A549 (cell line): ENCODE measurements at regions not wholly inside any gene's neighbourhood (a gene's known extent, or its start where the extent isn't known, plus 50 kb on each side); places are given as distances from the start of the nearest gene placed in this dataset.

ENCODE experiments used
- ATAC-seq, 2 experiments: fragments of 200-7000 bp in 1 of 2; fragments of >200 bp in 1 of 2; cut with Nextera tagmentation in 1 of 2; cut with Tn5 transposase in 1 of 2; 3 replicates each; pipeline versions ENCODE4 v1.8.0 to v1.9.1; 2018 to 2020; ENCODE audit warnings: mild to moderate bottlenecking in 1 of 2, moderate library complexity in 1 of 2
- CTCF ChIA-PET: fragments of 300-600 bp; sonication (Branson Sonifier 250); formaldehyde crosslinking; extraction: SDS; loops from one replicate; lab custom pipeline; 2021; ENCODE audit warnings: antibody characterized with exemption, inconsistent platforms; lab: Yijun Ruan, JAX
- POLR2A ChIA-PET: fragments of 350-600 bp; formaldehyde crosslinking; extraction: SDS; loops from one replicate; lab custom pipeline; 2021; ENCODE audit warnings: antibody characterized with exemption, inconsistent platforms; lab: Yijun Ruan, JAX
- DNase-seq, 2 experiments: peaks; one replicate each; pipeline versions ENCODE4 v3.0.0 to v3.0.0-alpha.2; 2011 to 2016; ENCODE audit warnings: low read depth in 1 of 2, low spot score in 1 of 2
- FAIRE-seq: peaks from 2 replicates; lab custom pipeline; 2011; peaks lifted over from hg19 to GRCh38; lab: Jason Lieb, UNC
- H3K27ac ChIP-seq, 2 experiments: fragments of >200 bp; sonication (Bioruptor Twin); formaldehyde crosslinking; 3 replicates each; pipeline ENCODE4 v1.5.1; 2016 to 2017
- H3K4me1 ChIP-seq: fragments of >200 bp; sonication (Bioruptor Twin); formaldehyde crosslinking; 3 replicates; pipeline ENCODE4 v1.6.1; 2016
- H3K4me2 ChIP-seq: fragments of >200 bp; sonication (Bioruptor Twin); formaldehyde crosslinking; 3 replicates; pipeline ENCODE4 v1.6.1; 2016
- H3K4me3 ChIP-seq: fragments of >200 bp; sonication (Bioruptor Twin); formaldehyde crosslinking; 3 replicates; pipeline ENCODE4 v1.5.1; 2016
- H3K9me3 ChIP-seq: fragments of >200 bp; sonication (Bioruptor Twin); formaldehyde crosslinking; 3 replicates; pipeline ENCODE4 v1.6.1; 2016
- ATOH8 ChIP-seq: fragments of 250-450 bp; sonication (Bioruptor Pico); IDR thresholded peaks from 2 replicates; pipeline ENCODE4 v1.5.0; 2020; ENCODE audit warnings: low read depth, mild to moderate bottlenecking, moderate library complexity
- BCL3 ChIP-seq: fragments of >200 bp; sonication (Bioruptor Twin); formaldehyde crosslinking; IDR thresholded peaks from 3 replicates; pipeline ENCODE4 v1.6.1; 2016
- CEBPB ChIP-seq, 2 experiments: fragments of >200 bp in 1 of 2; sonication (Bioruptor Twin) in 1 of 2; formaldehyde crosslinking in 1 of 2; IDR thresholded peaks; 2 replicates each; pipeline ENCODE4 v1.6.1; 2012 to 2016
- EHMT2 ChIP-seq: fragments of 200-600 bp; sonication (generic); IDR thresholded peaks from 2 replicates; pipeline ENCODE4 v1.6.1; 2016; ENCODE audit warnings: antibody characterized with exemption, low read depth, mild to moderate bottlenecking, moderate library complexity
- ESRRA ChIP-seq: fragments of 150-350 bp; IDR thresholded peaks from 2 replicates; pipeline ENCODE4 v1.6.1; 2014; ENCODE audit warnings: mild to moderate bottlenecking, low read length, borderline replicate concordance
- FOSB ChIP-seq: fragments of 250-450 bp; sonication (Bioruptor Pico); IDR thresholded peaks from 2 replicates; pipeline ENCODE4 v1.5.0; 2020; ENCODE audit warnings: mild to moderate bottlenecking, moderate library complexity
- GATA3 ChIP-seq: IDR thresholded peaks from 2 replicates; pipeline ENCODE4 v1.6.1; 2012; ENCODE audit warnings: borderline replicate concordance
- HDAC2 ChIP-seq: fragments of 200-600 bp; sonication (generic); IDR thresholded peaks from 2 replicates; pipeline ENCODE4 v1.6.1; 2016
- HES2 ChIP-seq: fragments of >200 bp; sonication (Bioruptor Twin); formaldehyde crosslinking; IDR thresholded peaks from 2 replicates; pipeline ENCODE4 v1.6.1; 2016
- HEYL ChIP-seq: fragments of 250-450 bp; sonication (Bioruptor Pico); IDR thresholded peaks from 2 replicates; pipeline ENCODE4 v1.8.0; 2021; ENCODE audit warnings: mild to moderate bottlenecking, moderate library complexity
- HOXA7 ChIP-seq: fragments of 250-450 bp; sonication (Bioruptor Pico); IDR thresholded peaks from 2 replicates; pipeline ENCODE4 v1.5.0; 2020; ENCODE audit warnings: mild to moderate bottlenecking, moderate library complexity
- KDM1A ChIP-seq: fragments of 200-600 bp; sonication (generic); IDR thresholded peaks from 2 replicates; pipeline ENCODE4 v1.6.1; 2016; ENCODE audit warnings: low read depth, mild to moderate bottlenecking
- NFE2L2 ChIP-seq: fragments of 150-350 bp; conservative IDR thresholded peaks from 2 replicates; pipeline ENCODE4 v1.6.1; 2014; ENCODE audit warnings: low read length
- NPAS2 ChIP-seq: fragments of 250-450 bp; sonication (Bioruptor Pico); IDR thresholded peaks from 2 replicates; pipeline ENCODE4 v1.8.0; 2022; ENCODE audit warnings: mild to moderate bottlenecking, moderate library complexity, borderline replicate concordance
- NR3C1 ChIP-seq: fragments of >200 bp; sonication (Bioruptor Twin); formaldehyde crosslinking; IDR thresholded peaks from 3 replicates; pipeline ENCODE4 v1.6.1; 2017
- PBX3 ChIP-seq: IDR thresholded peaks from 2 replicates; pipeline ENCODE4 v1.6.1; 2012
- POLR2A ChIP-seq: IDR thresholded peaks from 2 replicates; pipeline ENCODE4 v1.6.1; 2012; ENCODE audit warnings: mild to moderate bottlenecking, low read length
- RCOR1 ChIP-seq: fragments of 150-350 bp; IDR thresholded peaks from 2 replicates; pipeline ENCODE4 v1.6.1; 2014; ENCODE audit warnings: antibody characterized with exemption, low read length, low read depth
- RNF2 ChIP-seq: fragments of 200-600 bp; sonication (generic); IDR thresholded peaks from 2 replicates; pipeline ENCODE4 v1.6.1; 2016; ENCODE audit warnings: low read depth, mild to moderate bottlenecking, antibody characterized with exemption, moderate library complexity, borderline replicate concordance
- SMC3 ChIP-seq: fragments of >200 bp; sonication (Bioruptor Twin); formaldehyde crosslinking; IDR thresholded peaks from 3 replicates; pipeline ENCODE4 v1.6.1; 2018; ENCODE audit warnings: inconsistent platforms
- TFCP2L1 ChIP-seq: fragments of 250-450 bp; sonication (Bioruptor Pico); IDR thresholded peaks from 2 replicates; pipeline ENCODE4 v1.5.0; 2021; ENCODE audit warnings: mild to moderate bottlenecking
- USF2 ChIP-seq: fragments of 450-650 bp; IDR thresholded peaks from 2 replicates; pipeline ENCODE4 v1.6.1; 2014; ENCODE audit warnings: antibody characterized with exemption
- ZC3H11A ChIP-seq: fragments of 450-650 bp; IDR thresholded peaks from 2 replicates; pipeline ENCODE4 v1.6.1; 2014; ENCODE audit warnings: antibody characterized with exemption, mild to moderate bottlenecking
- WGBS: methylation state at CpG from one replicate; pipeline ENCODE4 v1.1.6; 2017; ENCODE audit errors: missing lambda C conversion rate; 5-methylcytosine and 5-hydroxymethylcytosine counted together

- ATAC-seq (no peak), DNase-seq (no peak), FAIRE-seq (no peak)
- H3K9me3 ChIP-seq: no peaks in the 10 kb centered on the region
- CTCF ChIA-PET: no interaction called here
- H3K4me2 ChIP-seq: no peak overlapping the region
- WGBS: 80% methylated on average over 1 of the region's 1 CpG
- POLR2A ChIA-PET: no interaction called here
- no peak overlapping the region for H3K27ac ChIP-seq
- no peaks in the 10 kb centered on the region for H3K4me1 ChIP-seq
- H3K4me3 ChIP-seq: no peak overlapping the region
- no peak for TF ChIP-seq GATA3
- TF ChIP-seq KDM1A: no peak
- no peak for TF ChIP-seq NPAS2 (CRISPR knock-in tag)
- TF ChIP-seq SMC3: no peak
- TF ChIP-seq NFE2L2: no peak
- no peak for TF ChIP-seq FOSB
- no peak for TF ChIP-seq ZC3H11A
- no peak for TF ChIP-seq CEBPB (IDR thresholded peaks at IDR 0.05)
- TF ChIP-seq POLR2A: no peak
- no peak for TF ChIP-seq NR3C1
- TF ChIP-seq USF2: no peak
- TF ChIP-seq EHMT2: no peak
- no peak for TF ChIP-seq BCL3
- TF ChIP-seq HOXA7: no peak
- no peak for TF ChIP-seq HDAC2
- TF ChIP-seq ATOH8: no peak
- TF ChIP-seq ESRRA: no peak
- TF ChIP-seq RNF2: no peak
- no peak for TF ChIP-seq RCOR1
Measured at GRCh38 chr4:138542191-138542776, 300.1 kb upstream of the SLC7A11 start.

GRCh38 chr4:138540056-138540800, 298.1 kb upstream of the SLC7A11 start:
- DNase-seq: no peak
- TF ChIP-seq NR3C1 (no peak), HEYL (CRISPR knock-in tag) (no peak), FOSB (no peak), GATA3 (no peak), HES2 (no peak), CEBPB (IDR thresholded peaks at IDR 0.05) (no peak), PBX3 (no peak), TFCP2L1 (CRISPR knock-in tag) (no peak)
- TF ChIP-seq, all 56 proteins: peak for 0
- WGBS: 53% methylated on average over 4 of the region's 4 CpGs
- Histone ChIP-seq H3K27ac (no peak overlapping the region), H3K9me3 (no peaks in the 10 kb centered on the region), H3K4me3 (no peak overlapping the region), H3K4me2 (no peak overlapping the region), H3K4me1 (no peaks in the 10 kb centered on the region)
- ChIA-PET POLR2A (no interaction called here), CTCF (no interaction called here)
- FAIRE-seq (no peak), ATAC-seq (no peak)
